Stimulated activated CD8-positive, alpha-beta memory T cell treated with anti-CD3 and anti-CD28 coated beads, Interleukin-12 subunit alpha, Interleukin-12 subunit beta, amount 100 ng/mL, for 24 hours (primary cell): ENCODE measurements at regions not wholly inside any gene's neighbourhood (a gene's known extent, or its start where the extent isn't known, plus 50 kb on each side); places are given as distances from the start of the nearest gene placed in this dataset.

Source experiments
- DNase-seq: peaks from one replicate; pipeline ENCODE4 v3.0.0-alpha.2; 2020; ENCODE audit errors: extremely low read depth

DNA sequence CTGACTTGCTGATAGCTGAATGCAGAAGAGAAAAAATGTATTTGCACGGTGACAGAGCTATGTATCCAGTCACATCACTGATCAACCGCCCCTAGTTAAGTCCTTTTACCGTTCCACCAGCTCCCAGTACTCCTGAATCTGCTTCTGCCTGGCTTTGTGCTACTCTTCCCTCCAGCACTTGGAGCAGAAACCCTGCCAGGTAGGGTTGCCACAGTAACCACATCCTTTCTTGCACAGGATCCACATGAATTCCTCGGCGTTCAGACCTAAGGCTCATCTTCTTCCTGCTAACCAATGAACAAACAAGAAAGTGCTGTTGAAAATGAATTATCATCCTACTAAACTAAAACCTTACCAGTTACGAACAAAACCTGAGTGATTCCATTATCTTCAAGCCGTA is 52.0 kb upstream of the KCTD7 start:
- DNase-seq = no peak
